ENCODE measurements at regions not wholly inside any gene's neighbourhood (a gene's known extent, or its start where the extent isn't known, plus 50 kb on each side); places are given as distances from the start of the nearest gene placed in this dataset.
"Not testable (repeated sequence)": the region's sequence is repeated elsewhere in the genome, so short reads cannot be mapped to it uniquely, and the experiment has no call there.

- in situ Hi-C loops (cut with HindIII; ENCODE audit: low sequenced_read_pairs): no loop called here
Observed at GRCh38 chr2:239731998-239732665, 293.0 kb downstream of the NDUFA10 start.

- in situ Hi-C loops (cut with HindIII; ENCODE audit: low sequenced_read_pairs): no loop called here
Observed at GRCh38 chr2:239731422-239731821, 293.7 kb downstream of the NDUFA10 start.

- in situ Hi-C loops (cut with HindIII; ENCODE audit: low sequenced_read_pairs): no loop called here
Observed at GRCh38 chr2:239730897-239731296, 294.2 kb downstream of the NDUFA10 start.

- in situ Hi-C loops (cut with HindIII; ENCODE audit: low sequenced_read_pairs): not testable (repeated sequence)
Observed at GRCh38 chr2:239730567-239730882, 294.6 kb downstream of the NDUFA10 start.

DNA sequence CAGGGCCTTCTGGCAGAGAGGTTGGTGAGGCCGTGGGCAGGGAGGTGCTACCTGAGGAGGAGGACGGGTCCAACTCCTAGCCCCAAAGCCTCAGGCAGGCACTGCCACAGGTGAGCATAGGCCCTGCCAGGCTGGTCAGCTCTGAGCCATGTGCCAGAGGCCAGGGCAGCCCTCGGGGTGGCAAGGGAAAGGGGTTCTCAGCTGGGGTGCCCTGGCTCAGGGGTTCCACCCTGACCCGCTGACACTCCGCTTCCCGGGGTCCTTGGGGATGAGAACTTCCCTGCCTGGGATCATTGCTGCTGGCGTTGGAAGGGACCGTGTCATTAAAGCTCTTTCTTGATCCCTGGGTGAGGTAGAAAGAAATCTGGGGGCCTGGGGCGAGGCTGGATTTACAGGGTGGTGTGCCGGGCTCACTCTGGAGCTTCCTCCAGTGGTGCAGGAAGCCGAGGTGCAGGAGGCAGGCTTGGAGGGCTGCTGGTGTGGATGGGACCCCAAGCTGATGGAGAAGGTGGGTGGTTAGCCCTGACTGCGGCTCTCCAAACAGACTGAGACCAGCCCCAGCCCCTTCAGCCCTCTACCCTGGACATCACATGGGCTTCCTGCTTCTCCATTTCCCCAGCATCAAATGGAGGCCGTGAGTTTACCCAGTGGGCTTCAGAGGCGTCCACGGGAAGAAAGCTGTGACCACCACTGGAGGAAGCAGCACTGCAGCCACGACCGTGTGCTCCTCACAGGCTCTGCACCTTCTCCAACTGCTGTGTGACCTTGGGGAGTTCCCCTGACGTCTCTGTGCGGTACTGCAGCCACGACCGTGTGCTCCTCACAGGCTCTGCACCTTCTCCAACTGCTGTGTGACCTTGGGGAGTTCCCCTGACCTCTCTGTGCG lies 295.2 kb downstream of the NDUFA10 start:
- in situ Hi-C loops (cut with HindIII; ENCODE audit: low sequenced_read_pairs): no loop called here

GRCh38 chr2:239729151-239729550 lies 296.0 kb downstream of the NDUFA10 start:
- in situ Hi-C loops (cut with HindIII; ENCODE audit: low sequenced_read_pairs): no loop called here

DNA sequence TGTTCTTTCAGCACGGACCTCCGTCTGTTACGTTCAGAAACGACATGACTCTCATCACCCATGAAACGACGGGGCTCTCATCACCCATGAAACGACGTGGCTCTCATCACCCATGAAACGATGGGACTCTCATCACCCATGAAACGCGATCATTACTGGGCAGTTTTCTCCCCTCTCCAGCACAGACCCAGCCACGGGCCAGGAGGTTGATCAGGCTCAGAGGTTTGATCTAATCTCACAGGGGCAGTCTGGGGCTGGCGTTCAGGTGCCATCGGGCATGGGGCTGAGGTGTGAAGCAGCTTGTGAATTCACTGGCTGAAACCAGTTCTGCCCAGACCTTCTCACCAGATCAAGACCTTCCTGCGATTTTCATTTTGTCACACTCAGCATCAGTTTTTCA lies 296.4 kb downstream of the NDUFA10 start:
- in situ Hi-C loops (cut with HindIII; ENCODE audit: low sequenced_read_pairs): no loop called here

DNA sequence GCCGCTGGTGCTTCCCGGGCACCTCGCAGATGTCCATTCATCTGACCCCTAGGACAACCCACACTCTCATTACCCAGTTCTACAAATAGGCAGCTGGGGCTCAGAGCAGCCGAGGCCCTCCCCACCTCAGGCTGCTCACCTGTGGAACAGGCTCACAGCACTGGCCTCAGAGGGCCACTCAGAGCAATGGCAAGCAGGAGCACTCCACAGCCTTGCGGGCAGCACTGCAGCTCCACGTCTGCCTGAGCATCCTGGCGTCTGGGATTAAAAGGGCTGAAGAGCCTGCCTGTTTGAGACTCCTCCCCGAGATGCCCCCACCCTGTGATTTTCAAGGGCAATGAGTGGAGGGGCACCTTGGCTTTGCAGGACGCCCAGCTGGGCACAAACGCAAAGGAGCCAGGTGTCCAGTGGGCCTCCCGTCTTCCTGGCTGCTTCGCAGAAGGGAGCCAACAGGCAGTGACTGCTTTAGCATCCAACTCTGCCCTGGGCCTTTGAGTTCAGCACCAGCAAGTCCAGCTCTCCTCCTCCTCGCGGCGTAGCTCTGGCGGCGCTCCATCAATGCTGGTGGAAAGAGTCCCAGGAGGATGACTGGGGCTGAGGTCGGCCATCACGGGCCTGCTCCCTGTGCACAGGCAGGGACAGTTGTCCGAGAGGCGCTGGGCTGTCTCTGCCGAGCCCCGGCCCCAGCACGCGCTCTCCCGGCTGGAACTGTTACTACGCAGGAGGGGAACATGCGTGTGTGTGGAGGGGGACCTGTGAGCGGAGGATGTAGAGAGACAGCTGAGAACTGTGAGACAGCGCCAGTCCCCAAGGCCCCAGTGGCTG lies 297.2 kb downstream of the NDUFA10 start:
- in situ Hi-C loops (cut with HindIII; ENCODE audit: low sequenced_read_pairs): no loop called here

GRCh38 chr2:239727182-239727775 lies 297.9 kb downstream of the NDUFA10 start:
- in situ Hi-C loops (cut with HindIII; ENCODE audit: low sequenced_read_pairs): no loop called here

DNA sequence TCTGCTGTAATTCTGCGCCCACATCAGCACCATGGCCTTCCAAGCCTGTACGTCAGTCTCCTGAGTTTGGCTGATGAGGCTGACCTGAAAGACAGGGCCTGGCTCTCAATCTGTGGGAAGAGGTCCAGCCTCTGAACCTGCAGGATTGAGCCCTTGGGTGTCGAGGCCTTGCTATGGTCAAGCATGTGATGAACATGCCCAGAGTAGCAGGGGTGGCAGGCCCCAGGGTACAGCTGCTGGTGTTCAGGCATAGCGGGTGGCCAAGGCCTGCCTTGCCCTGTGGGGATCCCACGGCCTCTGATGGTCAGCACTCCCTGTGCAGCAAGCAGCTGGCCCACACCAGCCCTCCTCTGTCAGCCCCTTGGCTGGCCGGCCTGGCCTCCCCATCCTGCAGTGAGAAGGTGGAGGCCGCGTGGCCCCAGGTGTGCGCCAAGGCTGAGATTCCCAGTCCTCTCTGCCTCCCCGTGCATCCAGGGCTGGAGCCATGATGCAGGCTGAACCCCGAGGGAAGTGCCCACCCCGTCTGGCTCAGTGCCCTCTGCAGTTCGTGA lies 298.4 kb downstream of the NDUFA10 start:
- in situ Hi-C loops (cut with HindIII; ENCODE audit: low sequenced_read_pairs): no loop called here

GRCh38 chr2:239726091-239726591 lies 299.0 kb downstream of the NDUFA10 start:
- in situ Hi-C loops (cut with HindIII; ENCODE audit: low sequenced_read_pairs): no loop called here

GRCh38 chr2:239725551-239725890 lies 299.6 kb downstream of the NDUFA10 start:
- in situ Hi-C loops (cut with HindIII; ENCODE audit: low sequenced_read_pairs): no loop called here

- in situ Hi-C loops (cut with HindIII; ENCODE audit: low sequenced_read_pairs): no loop called here
Observed at GRCh38 chr2:239724851-239725550, 300.1 kb downstream of the NDUFA10 start.

DNA sequence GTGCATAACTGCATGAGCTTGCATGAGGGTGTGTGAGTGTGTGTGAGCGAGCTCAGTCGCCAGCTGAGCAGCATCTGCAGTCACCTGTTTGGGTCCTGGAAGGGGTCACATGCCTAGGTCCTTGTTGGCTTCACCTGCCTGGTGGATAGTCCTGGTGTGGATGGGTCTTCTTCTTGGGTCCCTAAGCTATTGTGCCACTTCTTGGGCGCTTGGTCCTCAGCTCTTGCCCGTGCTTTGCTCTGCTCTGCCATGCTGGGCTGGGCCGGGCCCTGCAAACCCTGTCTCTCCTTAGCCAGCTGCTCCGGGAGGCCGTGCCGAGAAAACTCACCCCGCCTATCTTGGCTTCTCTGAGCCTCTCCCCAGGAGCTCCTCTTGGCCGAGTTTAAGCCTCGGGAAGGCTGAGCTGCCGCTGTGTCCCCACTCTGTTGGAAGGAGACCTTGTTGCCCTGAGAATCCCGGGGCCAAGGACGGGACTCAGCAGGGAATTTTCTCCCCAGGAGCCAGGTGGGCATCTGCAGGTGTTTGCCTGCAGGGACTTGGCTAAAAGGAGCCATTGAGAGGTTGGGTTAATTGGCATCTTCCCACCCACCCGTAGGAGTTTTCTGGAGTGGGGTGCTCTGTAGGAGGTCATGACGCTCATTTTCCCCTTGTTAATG lies 300.8 kb downstream of the NDUFA10 start:
- in situ Hi-C loops (cut with HindIII; ENCODE audit: low sequenced_read_pairs): no loop called here

DNA sequence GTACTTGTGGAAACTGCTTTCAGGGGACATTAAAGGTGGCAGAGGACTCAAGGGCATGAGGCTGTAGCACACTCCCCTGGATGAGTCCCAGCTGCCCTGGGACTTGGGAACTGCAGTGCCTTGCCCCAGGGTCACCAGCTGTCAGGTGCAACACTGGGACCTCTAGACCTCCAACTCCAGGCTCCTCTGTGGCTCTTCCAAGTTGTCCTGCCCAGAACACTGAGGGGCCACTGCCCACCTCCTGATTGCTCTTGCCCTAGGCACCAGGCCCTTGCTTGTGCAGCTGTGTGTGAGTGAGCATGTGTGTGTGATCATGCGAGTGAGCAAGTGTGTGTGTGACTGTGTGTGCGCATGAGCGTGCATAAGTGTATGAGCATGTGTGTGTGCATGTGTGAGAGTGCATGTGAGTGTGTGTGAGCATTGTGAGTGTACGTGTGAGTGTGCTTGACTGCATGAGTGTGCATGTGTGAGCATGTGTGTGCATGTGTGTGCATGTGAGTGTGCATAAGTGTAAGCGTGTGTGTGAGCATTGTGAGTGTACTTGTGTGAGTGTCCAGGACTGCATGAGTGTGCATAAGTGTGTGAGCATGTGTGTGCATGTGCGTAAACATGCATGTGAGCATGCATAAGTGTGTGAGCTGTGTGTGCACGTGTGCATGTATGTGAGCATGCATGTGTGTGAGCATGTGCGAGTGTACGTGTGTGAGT lies 301.5 kb downstream of the NDUFA10 start:
- in situ Hi-C loops (cut with HindIII; ENCODE audit: low sequenced_read_pairs): no loop called here

- in situ Hi-C loops (cut with HindIII; ENCODE audit: low sequenced_read_pairs): no loop called here
Observed at GRCh38 chr2:239722760-239723470, 302.2 kb downstream of the NDUFA10 start.

DNA sequence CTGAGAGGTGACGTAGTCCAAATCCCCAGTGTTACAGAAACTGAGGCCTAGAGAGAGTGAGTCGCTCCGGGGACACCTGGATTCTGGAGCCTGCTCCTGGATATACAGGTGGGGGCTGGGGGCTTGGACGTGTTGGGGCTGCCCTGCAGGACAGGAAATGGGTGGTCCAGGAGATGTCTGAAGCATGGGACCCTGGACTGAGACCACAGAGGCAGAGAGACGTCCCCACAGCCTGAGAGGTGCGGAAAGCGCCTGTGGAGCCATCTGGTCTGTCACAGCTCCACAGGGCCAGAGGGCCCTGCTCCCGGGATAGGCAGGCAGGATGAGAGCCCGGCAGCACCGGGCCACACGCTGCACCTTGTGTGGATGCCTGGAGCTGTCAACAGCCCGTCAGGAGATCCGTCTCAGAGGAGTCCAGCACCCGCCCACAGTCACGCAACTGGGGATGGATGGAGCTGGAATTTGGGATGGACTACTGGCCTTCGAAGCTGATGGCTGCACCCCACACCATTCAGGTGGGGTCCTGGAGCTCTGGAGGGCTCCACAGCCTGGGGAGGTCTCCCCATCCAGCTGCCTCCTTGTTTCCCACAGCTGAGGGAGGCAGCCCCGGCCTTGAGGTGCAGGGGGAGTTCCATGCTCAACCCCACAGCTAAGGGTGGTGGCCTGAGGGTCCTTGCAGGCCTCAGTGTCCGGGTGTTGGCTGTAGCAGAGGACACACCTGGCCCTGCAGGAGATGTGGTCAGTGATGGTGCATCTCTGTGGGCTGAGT lies 303.0 kb downstream of the NDUFA10 start:
- in situ Hi-C loops (cut with HindIII; ENCODE audit: low sequenced_read_pairs): no loop called here

- in situ Hi-C loops (cut with HindIII; ENCODE audit: low sequenced_read_pairs): no loop called here
Observed at GRCh38 chr2:239721531-239721930, 303.6 kb downstream of the NDUFA10 start.
